ENCODE measurements at regions not wholly inside any gene's neighbourhood (a gene's known extent, or its start where the extent isn't known, plus 50 kb on each side); places are given as distances from the start of the nearest gene placed in this dataset.
A peak's percentile ranks its signal among the peaks of the same experiment; 100 is the strongest.
"Not testable (repeated sequence)": the region's sequence is repeated elsewhere in the genome, so short reads cannot be mapped to it uniquely, and the experiment has no call there.

DNA sequence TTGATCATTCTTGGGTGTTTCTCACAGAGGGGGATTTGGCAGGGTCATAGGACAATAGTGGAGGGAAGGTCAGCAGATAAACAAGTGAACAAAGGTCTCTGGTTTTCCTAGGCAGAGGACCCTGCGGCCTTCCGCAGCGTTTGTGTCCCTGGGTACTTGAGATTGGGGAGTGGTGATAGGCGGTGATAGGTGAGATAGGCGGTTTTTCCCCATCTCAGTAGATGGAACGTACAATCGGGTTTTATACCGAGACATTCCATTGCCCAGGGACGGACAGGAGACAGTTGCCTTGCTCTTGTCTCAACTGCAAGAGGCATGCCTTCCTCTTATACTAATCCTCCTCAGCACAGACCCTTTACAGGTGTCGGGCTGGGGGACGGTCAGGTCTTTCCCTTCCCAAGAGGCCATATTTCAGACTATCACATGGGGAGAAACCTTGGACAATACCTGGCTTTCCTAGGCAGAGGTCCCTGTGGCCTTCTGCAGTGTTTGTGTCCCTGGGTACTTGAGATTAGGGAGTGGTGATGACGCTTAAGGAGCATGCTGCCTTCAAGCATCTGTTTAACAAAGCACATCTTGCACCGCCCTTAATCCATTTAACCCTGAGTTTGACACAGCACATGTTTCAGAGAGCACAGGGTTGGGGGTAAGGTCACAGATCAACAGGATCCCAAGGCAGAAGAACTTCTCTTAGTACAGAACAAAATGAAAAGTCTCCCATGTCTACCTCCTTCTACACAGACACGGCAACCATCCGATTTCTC lies 86.2 kb downstream of the OR2B2 start:
- DNase-seq: not testable (repeated sequence)

DNA sequence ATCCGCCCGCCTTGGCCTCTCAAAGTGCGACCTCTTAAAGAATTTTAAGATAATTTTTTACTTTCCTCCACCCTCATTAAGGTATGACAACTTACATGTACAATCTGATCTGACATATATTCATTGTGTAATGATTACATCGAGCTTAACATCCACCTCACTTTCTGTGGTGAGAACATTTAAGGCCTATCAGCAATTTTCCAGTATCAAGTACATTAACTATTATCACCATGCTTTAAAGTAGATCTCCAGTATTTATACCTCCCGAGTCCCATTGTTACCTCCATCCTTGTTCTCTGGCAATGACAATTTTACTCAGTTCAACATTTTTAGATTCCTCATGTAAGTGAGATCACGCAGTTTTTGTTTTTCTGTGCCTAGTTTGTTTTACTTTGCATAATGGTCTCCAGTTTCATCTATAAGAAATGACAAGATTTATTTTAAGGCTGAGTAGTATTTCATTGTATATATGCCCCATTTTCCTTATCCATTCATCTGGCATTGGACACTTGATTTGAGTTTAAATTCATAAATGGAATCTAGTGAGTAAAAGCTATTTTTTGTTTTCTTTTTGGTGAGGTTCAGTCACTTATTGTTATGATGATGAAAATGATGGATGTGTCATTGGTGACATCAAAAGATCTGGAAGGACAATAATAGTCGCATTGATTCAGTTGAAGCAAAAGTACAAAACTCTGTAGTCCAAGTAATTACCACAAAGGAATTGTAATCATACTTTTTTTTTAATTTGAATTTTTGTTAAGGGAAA lies 87.0 kb downstream of the OR2B2 start:
- DNase-seq: peak in 1 of 2 donors; percentile 29

DNA sequence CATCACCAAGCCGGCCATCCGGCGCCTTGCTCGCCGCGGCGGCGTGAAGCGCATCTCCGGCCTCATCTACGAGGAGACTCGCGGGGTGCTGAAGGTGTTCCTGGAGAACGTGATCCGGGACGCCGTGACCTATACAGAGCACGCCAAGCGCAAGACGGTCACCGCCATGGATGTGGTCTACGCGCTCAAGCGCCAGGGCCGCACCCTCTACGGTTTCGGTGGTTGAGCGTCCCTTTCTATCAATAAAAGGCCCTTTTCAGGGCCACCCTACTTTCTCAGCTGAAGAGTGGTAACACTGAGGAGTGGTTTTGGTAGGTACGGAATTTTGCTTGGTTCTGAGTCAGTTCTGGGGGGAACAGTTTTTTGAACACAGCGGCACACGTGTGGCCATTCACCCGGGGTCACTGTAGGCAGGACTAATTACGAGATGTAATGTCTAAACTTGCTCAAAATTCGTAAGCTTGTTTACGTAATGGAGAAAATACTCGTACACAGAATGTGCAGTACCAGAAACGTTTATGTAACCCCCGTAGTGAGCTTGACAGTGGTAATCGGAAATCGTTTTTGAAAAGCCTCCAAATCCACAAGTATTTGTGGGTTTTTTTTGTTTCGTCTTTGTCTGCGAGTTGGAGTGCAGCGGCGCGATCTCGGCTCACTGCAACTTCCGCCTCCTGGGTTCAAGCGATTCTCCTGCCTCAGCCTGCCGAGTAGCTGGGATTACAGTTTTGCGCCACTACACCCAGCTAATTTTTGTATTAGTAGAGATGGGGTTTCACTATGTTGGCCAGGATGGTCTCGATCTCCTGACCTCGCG lies 87.8 kb downstream of the OR2B2 start:
- DNase-seq: peak; percentile 38 to 75

DNA sequence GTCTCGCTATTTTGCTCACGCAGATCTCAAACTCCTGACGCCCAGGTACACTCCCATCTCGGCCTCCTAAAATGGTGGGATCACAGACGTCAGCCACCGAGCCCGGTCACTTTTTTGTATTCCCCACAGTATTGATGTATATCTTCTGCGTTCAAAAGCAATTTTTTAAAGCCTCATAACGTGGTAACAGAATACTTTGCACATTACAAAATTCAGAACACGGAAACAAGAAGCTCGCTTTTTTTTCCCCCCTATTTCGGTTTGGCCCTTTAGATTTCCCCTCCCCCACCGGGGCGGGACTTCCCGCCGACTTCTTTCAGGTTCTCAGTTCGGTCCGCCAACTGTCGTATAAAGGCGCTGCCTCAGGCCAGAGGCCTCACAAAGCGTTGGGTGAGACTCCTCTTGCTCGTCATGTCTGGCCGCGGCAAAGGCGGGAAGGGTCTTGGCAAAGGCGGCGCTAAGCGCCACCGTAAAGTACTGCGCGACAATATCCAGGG lies 88.4 kb downstream of the OR2B2 start:
- DNase-seq: peak; percentile 85 to 86

DNA sequence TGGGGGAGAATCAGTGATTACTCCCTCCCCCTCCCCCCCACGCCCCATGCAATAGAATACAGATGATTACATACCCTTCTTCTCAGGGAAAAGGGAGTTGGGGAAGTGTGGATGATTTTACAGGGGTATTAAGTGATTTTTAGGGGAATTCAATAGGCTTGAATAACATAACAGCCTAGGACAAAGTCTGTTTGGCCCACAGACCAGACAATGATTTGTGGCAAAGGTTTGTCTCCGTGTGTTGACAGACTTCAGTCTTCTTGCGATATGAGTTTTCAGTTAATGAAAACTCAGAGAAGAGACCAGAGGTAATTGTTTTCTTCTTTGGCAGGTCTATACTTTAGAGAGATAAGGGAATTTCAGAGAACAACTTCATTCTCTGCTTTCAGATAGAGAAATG lies 95.3 kb downstream of the OR2B2 start:
- no peak for DNase-seq

DNA sequence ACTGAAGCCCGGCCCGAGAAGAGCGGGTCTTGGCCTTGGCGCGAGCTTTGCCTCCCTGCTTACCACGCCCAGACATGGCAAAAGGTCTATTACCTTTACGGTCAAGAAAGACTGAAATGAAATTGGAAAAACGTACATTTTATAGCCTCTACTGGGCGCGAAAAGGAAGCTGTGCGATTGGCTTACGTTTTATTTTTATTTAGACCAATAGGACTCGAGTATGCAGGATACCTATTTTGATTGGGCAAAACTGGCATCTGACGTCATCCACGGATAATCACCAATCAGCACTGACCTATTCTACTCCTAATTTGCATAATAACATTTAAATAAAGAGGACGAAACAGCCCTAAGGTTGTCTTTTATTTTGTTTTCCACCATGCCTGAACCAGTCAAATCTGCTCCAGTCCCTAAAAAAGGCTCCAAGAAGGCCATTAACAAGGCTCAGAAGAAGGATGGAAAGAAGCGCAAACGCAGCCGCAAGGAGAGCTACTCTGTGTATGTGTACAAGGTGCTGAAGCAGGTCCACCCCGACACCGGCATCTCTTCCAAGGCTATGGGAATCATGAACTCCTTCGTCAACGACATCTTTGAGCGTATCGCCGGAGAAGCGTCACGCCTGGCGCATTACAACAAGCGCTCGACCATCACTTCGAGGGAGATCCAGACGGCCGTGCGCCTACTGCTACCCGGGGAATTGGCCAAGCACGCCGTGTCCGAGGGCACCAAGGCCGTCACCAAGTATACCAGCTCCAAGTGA lies 97.4 kb downstream of the OR2B2 start:
- peak; percentile 92 to 97 for DNase-seq

DNA sequence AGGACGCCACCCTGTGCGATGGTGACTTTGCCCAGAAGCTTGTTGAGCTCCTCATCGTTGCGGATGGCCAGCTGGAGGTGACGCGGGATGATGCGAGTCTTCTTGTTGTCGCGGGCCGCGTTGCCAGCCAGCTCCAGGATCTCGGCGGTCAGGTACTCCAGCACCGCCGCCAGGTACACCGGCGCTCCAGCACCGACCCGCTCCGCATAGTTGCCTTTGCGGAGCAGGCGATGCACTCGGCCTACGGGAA lies 97.9 kb downstream of the OR2B2 start:
- not testable (repeated sequence) for DNase-seq

DNA sequence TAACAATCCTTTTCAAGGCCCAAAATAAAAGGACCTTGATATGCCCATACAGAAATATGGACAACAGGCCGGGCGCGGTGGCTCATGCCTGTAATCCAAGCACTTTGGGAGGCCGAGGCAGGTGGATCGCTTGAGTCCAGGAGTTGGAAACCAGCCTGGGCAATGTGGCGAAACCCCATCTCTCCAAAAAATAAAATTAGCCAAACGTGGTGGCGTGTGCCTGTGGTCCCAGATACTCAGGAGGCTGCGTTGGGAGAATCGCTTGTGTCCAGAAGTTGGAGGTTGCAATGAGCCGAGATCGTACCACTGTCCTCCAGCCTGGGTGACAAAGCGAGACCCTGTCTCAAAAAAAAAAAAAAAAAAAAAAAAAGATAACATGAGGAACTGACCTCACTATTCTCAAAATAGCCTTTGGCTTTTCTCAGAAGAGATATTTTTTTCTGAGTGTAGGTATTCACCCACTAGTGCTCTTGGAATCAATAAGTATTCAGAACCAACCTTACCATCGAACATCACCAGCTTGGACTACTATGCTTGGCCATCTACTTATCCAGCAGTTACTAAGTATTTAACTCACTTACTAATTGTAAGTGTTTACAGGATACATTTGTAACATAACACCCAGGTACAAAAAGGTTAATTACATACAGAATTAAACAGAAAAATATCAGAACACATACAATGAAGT lies 99.2 kb downstream of the OR2B2 start:
- no peak for DNase-seq

DNA sequence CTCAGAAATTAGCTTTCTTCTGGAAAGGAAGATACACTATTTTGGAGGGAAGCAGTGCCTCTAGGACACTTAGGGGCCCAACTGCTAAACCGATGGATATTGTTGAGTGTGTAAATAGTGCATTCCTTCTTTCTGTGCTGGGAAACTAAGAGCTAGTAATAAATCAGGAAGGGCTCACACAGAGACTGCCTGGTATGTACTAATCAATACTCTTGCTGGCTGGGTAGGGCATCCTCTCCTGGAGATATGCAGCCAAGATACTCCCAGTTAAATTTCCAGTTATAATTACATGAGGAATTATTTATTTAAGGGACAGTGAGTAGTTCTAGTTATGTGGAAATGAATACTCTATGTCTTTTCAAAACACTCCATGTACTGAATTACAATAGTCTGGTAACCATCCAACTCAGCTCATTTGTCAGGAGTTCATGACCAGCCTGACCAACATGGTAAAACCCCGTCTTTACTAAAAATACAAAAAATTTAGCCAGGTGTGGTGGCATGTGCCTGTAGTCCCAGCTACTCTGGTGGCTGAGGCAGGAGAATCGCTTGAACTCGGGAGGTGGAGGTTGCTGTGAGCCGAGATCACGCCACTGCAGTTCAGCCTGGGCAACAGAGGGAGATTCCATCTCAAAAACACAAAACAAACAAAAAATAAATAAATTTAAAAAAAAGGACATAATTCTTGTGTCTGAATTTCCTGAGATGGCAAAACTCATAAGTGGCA lies 100.0 kb downstream of the OR2B2 start:
- DNase-seq: no peak

DNA sequence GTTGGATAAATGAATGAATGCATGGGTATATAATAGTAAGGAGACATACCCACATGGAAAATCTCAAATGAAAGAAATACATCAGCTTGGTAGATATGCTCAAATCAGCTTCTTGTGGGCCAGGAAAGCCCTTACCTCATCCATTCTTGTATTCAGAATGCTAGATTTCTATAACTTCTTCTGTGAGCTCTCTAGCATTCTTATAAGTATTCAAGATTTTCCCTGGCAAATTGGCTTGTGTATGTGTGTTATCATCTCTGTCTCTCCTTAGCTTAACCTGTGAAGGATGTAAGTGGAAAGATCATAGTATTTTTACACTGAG lies 100.8 kb downstream of the OR2B2 start:
- DNase-seq: no peak

DNA sequence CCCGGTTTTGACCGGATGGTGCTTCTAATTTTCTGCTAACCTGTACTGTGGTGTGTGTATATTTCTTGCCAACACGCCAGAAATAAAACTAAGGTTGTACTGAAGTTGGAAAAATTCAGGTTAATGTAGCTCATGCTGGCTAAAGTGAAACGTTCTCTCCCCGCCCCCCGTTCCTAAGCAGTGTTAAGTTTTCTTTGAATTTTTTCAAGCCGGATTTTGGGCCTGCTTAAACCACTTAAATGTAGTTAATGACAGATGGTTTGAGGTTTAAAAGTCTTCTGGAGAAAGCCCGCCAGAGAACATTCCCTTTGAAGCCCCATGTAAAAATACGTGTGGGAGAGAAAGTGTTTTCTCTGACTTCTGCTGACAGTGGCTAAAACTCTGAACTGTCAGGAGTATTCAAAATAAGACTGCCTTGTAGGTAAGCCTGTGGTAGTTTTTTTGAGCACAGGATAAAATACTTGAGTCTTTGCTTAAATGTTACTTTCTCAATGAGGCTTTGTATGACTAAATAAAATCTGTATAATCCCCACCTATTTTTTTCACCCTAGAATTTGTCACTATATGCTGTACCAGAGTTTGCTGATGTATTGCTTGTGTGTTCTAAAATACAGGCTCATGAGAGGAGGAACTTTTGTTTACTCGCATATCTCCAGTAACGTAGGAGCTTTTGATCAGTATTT lies 101.3 kb downstream of the OR2B2 start:
- peak; percentile 30 to 73 for DNase-seq

DNA sequence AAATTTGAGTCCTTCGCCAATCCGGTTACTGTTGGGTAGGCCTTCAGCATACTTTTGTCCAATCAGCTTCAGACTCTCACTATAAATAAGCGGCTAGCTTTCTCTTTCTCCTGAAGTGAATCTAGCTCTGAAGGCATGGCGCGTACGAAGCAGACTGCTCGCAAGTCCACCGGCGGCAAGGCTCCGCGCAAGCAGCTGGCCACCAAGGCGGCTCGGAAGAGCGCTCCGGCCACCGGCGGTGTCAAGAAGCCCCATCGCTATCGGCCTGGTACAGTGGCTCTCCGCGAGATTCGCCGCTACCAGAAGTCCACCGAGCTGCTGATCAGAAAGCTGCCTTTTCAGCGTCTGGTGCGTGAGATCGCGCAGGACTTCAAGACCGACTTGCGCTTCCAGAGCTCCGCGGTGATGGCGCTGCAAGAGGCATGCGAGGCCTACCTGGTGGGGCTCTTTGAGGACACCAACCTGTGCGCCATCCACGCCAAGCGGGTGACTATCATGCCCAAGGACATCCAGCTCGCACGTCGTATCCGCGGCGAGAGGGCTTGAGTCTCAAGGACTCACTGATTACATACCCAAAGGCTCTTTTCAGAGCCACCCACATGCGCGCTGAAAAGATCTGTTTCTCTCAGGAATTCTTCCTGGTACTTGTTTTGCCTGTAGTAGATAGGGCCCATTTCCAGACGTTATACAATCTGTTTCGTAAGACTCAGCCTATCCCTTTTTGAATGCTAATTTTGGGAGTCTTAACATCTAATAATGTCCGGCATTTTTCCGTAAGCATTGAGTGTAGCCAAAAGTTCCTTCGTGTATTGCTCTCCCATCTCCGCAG lies 102.0 kb downstream of the OR2B2 start:
- DNase-seq: peak; percentile 88 to 97

DNA sequence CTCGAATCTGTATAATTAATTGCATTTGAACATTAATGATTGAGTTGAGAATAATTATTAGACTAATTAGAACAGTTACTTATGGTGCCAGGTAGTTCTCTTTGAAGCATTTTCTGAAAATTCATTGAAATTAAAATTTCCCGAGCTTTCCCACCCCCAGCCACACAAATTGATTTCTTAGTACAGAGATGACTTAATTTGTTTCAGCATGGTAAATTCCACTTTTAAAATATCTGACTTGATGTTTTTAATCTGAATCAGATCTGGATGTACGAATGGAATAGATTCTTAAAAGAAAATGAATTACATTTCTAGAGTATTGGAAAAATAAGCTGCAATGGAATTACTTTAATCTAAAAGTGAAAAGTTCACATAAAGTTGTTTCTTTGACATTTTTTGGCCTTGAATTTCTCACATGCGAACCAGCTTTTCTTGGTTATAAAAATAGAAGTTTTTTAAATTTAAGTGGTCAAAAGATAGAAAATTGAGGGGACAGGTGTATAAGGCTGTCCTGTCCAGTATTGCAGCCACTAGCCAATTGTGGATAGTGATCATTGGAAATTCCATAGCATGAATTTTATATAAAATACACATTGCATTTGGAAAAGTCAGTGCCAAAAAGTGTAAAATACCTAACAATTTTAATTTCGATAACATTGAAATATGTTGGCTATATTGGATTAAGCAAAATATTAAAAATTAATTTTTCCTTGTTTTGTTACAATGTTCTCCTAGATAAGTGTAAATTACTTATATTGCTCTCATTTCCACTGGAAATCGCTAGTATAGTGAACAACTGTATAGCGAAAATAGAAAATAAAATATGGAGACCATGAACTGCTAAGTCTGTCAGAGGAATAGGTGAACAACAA lies 102.9 kb downstream of the OR2B2 start:
- no peak for DNase-seq

DNA sequence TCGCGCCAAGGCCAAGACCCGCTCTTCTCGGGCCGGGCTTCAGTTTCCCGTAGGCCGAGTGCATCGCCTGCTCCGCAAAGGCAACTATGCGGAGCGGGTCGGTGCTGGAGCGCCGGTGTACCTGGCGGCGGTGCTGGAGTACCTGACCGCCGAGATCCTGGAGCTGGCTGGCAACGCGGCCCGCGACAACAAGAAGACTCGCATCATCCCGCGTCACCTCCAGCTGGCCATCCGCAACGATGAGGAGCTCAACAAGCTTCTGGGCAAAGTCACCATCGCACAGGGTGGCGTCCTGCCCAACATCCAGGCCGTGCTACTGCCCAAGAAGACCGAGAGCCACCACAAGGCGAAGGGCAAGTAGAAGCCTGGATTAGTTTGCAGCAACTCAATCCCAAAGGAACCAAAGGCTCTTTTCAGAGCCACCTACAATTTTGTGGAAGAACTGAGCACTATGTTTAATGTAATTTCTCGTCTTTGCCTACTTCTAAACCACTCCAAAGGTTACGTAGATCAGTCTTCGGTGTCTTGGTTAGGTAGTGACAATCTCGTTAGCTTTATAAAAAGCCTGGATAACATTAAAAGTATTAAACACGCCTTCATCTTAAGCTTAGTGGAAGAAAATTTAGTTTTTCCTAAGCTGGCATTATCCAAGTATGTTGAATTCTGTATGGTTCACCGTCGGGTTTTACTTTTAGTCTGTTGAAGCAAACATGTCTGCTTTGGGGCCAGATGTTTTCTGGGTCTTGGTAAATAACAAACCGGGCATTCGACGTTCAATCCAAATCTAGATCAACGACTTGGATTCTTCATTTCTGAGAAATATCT lies 103.7 kb downstream of the OR2B2 start:
- peak in 1 of 2 donors; percentile 41 for DNase-seq

DNA sequence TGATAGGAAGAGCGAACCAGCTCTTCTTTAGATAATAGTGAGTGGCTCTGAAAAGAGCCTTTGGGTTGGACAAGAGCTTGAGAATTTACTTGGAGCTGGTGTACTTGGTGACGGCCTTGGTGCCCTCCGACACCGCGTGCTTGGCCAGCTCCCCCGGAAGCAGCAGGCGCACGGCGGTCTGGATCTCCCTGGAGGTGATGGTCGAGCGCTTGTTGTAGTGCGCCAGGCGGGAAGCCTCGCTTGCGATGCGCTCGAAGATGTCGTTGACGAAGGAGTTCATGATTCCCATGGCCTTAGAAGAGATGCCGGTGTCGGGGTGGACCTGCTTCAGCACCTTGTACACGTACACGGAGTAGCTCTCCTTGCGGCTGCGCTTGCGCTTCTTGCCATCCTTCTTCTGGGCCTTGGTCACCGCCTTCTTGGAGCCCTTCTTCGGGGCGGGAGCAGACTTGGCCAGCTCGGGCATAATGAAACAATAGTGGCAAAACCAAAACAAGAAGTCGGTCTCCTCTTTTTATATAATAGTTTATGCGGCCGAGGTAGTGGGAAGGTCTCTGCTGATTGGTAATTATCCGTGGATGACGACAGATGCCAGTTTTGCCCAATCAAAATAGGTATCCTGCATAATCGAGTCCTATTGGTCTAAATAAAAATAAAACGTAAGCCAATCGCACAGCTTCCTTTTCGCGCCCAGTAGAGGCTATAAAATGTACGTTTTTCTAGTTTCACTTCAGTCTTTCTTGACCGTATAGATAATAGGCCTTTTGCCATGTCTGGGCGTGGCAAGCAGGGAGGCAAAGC lies 104.6 kb downstream of the OR2B2 start:
- peak; percentile 90 to 97 for DNase-seq

DNA sequence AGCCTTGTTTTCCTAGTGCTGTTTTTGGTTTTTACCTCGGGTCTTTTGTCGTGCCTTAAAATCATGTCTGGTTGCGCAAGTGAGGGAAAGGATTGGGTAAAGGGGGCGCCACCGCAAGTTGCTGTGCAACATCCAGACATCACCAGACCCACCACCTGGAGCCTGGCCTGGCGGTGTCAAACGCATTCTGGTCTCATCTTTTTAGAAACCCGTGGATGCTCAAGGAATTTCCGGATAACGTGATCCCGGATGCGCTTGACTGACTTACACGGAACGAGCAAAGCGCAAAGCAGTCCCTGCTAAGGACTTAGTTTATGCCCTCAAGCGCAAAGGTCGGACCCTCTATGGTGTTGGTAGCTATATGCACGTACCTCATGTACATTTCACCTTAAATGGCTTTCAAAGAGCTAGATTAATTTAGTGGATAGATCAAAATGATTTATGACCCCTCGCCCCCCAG lies 105.2 kb downstream of the OR2B2 start:
- DNase-seq: peak; percentile 31 to 38

DNA sequence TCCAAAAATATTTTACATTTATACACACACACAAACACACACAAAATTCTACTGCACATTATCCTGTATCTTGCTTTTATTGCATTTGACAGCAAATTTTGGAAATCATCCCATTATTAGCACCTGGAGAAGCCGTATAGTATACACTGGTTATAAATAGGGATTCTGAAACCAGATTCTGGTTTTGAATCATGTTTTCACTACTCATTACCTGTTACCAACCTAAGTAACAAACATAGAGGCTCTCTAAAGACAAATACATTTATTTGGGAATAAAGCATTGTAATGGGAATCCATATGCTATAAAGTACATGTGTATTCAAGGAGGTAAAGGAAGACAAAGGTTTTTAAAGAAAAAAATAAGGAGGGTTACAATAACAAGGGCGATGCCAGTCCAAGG lies 106.8 kb downstream of the OR2B2 start:
- DNase-seq: no peak

Measured in CD4-positive, alpha-beta T cell treated with Interleukin-4 for 1 hour (primary cell).